HG03442 (cell line): ENCODE measurements at regions not wholly inside any gene's neighbourhood (a gene's known extent, or its start where the extent isn't known, plus 50 kb on each side); places are given as distances from the start of the nearest gene placed in this dataset.
A peak's percentile ranks its signal among the peaks of the same experiment; 100 is the strongest.

Source experiments
- ATAC-seq: cut with Tn5 transposase; IDR thresholded peaks from one replicate; pipeline ENCODE4 v1.9.1; 2021; ENCODE audit warnings: mild to moderate bottlenecking, moderate library complexity; ENCODE audit not compliant: unreplicated experiment

DNA sequence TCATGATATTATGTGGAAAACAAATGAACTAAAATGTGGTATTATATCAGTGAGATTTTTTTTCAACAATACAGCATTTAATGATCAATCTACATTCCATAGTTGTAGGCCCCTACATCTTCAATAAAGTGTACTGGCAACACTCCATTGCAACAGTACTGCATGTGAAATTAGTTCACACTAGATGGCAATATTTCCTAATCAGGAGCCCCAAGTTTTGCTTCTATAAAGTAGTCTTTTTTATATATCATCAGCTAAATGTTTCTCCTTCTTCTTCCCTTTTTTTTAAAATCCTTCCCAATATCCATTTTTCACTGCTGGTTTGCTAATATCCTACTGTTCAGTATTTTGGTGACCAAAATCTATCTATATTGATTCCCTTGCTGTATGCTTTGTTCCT lies 528.3 kb upstream of the ATXN8OS start:
- no peak for ATAC-seq

DNA sequence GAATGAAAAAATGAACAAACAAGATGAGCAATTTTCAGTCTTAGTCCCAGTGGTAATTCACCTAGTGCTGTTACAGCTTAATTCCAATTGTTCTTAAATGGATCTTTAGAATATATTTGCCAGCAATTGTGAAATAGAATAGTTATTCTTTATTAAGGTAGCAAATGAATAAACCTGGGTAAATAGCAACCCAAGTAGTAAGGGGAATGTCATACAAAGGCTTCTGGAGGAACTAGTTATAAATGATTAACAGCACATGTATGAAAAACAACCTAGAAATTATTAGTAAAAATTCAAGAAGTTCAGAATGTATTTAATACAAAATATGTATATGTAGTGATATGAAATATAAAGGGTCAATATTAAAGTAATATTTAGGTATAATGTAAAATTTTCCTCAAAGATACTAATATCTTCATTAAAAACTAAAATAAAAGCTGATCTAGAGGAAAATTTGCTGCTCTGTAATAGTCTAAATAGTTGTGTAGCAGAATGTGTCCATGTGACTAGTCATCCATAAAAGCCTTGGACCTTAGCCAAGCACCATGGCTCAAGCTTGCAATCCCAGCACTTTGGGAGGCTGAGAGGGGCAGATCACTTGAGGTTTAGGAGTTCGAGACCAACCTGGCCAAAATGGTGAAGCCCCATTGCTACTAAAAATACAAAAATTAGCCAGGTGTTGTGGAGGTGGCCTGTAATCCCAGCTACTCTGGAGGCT lies 535.9 kb upstream of the ATXN8OS start:
- ATAC-seq, result no peak

DNA sequence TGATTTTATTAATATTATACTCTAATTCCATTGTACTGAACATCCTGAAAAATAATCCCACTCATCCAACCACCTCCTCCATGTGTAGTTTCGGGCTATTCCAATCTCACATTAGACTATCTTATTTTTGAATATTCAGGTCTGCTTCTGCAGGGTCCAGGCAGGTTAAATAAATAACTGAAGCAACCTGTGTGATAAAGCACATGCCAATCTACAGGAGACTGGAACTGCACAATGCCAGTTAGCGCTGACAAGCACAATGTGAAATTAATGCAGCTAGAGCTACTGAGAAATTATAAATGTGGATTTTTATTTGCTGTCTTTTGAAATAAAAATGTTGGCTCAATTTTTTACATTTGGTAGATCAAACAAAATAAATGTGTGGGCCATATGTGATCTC lies 540.1 kb upstream of the ATXN8OS start:
- ATAC-seq, result no peak

DNA sequence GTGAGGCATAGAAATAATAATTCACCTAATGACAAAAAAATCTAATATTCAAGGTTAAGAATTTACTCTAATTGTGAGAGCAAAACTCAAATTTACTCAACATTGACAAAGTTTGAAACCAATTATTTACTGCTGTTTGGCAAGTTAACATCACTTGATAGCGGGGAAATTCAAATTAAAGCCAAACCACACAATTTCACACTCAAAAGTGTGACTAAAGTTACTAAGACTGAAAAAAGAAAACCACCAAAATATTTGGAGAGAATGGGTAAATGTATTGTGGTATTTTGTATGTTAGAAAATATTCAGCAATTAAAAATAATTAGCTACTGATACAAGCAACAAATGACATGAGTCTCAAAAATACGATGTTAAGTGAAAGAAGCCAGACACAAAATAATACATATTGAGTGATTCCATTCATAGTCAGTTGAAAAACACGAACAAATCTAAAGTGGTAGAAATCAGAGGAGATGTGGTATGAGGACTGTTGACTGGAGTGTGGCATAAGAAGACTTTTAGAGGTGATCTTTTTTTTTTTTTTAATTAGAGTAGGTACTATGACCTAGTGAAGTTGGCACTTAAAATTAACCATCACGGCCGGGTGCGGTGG lies 541.4 kb upstream of the ATXN8OS start:
- ATAC-seq, result no peak

DNA sequence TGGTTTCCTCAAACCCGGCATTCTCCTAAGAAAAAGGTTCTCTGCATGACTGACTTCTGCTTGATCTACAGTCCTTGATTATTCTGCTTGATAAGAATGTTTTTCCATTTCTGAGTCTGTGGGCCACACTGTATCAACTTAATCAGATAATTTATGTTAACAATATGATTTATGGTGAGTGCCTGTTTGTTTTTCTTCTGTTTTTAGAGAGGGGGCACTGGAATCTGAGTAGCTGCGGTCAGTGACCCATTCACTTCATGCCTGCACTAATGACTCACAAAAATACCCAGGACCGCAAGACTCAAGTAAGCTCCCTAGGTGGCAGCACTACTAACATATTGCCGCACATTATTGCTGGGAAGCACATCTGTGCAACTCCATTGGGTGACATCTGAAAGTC lies 542.3 kb upstream of the ATXN8OS start:
- peak; percentile 78 for ATAC-seq

DNA sequence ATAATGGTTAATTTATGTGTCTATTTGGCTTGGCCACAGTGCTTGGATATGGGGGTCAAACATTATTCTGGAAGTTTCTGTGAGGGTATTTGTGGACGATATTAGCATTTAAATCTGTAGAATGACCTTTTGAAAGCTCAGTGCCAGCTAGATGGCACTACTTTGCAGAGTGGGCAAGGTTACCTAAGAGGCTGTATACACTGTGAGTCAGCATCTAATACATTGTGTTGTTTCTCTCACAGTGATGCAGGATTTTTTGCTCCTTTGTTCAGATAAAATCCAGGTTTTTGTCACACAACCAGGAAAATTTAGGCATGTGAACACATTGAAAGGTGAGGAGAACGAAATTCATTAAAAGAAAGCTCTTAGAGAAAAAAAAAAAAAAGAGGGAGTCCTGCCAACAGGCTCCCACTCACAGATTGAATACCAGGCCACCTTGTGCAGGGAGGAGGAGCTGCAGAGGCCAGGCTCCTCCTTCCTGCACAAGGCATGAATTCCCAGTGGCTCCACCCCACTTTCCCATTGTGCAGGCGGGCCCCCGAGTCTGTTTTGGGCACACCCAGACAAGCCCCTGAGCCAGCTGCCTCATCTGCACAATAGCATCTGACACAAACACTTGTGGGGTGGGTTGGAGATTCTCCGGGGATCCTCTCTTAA lies 551.0 kb upstream of the ATXN8OS start:
- no peak for ATAC-seq

DNA sequence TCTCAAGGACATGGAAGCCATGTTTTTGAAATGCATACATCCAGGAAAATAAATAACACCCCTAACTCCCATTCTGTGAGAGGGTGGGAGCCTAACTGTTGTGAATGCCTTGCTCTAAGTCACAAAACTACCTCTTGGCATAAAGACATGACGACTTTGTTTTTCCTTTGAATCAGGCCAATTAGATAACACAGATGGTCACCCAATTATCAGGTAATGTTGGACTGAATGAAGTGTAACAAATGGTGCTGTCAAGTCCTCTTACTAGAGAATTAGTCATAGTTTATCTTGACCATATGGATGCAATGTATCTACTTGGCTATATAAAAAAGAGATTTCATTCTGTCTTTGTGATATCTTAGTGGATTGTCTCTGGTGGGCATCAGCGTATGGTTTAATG lies 553.6 kb upstream of the ATXN8OS start:
- no peak for ATAC-seq

DNA sequence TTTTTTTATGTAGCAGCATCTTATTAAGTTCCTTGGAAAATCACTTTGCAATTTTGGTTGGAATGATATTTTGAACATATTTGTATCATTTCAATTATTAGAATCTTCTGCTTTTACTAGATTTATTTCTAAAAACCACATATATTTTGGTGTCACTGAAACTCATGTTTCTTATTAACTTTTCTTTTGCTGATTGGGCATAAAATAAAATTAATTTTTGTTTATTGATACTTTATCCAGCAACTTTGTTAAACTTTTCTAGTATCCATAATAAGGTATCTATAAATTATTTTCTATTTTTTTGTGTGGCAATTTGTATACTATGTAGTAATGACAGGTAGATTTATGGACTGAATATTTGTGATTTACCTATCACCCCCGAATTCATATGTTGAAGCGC lies 556.4 kb upstream of the ATXN8OS start:
- ATAC-seq, result no peak

DNA sequence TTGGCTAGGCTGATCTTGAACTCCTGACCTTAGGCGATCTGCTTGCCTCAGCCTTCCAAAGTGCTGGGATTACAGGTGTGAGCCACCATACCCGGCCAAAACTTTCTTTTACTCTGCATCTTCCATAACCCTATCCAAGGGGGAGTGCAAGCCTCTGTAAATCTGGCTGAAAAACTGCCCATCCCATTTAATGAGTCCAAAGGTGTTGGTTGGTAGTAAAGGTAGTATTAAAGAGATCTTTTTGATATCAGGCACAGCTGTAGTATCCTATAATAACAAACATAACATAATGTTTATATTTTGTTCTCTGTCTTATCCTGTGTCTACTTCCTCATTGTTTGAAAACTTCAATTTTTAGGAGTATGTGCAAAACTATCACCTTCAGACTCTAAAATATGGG lies 559.8 kb upstream of the ATXN8OS start:
- ATAC-seq, result no peak

DNA sequence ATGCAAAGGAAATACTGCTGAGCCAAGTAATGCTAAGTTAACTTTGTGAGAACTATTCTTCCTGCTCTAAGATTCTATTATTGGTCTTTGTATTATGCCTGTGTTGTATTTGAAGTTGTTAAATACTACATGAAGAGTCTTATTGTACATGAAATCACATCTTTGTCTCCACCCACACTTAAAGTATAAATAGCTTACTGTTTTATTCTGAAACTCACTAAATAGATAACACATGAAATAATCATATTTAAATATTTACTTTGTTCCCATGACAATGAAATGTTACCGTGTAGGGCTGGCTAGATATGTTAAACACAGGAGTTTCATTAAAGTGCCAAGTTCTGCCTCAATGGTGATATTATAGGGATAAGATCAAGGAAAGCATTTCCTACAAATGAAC lies 562.1 kb upstream of the ATXN8OS start:
- ATAC-seq, result no peak

DNA sequence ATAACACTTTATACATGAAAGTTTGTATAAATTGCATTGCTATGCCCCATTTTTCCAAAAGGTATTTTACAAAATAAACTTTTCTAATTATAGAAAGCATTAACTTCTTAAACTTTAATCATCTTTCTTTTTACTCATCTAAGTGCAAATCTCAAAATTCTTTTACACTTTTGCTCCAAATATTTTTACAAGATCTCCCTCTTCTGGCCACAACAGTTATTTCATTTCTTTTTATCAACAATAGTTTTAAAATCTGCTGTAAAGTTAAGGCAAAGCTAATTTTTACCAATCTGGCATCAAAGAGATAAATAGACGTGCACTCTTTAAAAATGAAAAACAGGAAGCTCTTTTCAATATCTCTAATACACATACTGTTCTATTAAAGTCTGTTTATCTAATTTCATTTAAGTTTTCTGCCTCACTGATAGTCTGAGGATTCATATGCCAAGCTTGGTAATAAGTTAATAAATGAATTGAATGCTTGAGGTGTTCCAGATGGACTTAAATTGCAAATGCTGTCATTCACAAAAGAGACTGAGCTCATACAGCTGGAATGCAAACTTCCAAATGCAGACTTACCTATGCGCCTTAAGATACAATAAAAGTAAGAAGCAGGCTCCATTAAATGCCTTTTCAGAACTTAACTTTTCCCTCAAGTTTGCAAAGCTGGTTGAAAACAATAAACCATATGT lies 583.0 kb upstream of the ATXN8OS start:
- no peak for ATAC-seq

DNA sequence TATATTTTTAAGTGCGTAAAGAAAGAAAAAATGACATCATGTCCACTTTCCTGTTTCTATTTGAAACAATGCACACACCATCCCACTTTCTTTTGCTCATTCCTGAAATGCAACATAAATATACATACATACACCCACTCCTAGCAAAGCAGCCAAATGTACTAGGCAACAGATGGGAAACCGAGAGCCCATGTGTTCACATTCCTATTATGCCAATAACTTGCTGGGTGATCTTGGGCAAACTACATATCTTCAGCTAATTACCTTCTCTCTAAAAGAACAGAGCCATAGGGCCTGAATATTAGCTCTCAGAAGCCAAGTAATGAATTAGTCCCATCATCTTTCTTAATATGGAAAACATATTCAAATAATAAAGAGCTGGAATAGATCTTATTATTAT lies 610.6 kb upstream of the ATXN8OS start:
- no peak for ATAC-seq

DNA sequence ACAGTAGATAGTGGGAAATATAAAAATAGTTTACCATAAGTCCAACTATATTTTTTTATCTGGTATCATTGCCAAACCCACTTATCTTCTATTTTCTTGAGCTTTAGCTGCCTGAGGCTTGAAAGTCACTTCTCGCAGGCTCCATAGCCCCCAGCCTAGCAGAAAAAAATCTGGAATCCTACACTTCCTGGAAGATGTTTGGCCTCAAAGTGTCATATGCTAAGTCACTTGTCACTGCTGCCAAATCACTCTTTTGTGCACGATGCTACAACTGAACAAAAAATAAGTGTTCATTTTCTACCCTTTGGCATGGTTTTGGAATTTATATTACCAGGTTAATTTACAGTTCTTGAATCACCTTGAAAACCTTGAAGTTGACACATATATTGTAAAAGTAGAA lies 612.5 kb upstream of the ATXN8OS start:
- no peak for ATAC-seq

DNA sequence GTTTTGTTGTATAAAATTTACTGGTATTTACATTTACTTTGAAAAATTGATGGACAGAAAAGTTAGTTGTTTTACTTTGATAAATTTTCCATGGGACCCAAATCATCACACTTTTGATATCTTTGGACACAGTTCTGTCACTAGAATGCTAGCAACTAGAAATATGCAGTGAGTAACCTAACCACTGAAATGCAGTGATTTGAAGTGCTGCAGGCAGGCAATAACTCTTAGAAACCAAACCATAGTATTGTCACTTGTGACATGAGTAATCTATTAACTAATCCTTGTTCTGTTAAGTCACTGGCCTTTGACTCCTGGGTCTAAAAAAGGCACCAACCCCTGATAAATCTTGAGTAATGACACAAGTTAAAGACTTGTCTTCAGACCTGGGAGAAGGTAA lies 620.0 kb upstream of the ATXN8OS start:
- ATAC-seq, result no peak

DNA sequence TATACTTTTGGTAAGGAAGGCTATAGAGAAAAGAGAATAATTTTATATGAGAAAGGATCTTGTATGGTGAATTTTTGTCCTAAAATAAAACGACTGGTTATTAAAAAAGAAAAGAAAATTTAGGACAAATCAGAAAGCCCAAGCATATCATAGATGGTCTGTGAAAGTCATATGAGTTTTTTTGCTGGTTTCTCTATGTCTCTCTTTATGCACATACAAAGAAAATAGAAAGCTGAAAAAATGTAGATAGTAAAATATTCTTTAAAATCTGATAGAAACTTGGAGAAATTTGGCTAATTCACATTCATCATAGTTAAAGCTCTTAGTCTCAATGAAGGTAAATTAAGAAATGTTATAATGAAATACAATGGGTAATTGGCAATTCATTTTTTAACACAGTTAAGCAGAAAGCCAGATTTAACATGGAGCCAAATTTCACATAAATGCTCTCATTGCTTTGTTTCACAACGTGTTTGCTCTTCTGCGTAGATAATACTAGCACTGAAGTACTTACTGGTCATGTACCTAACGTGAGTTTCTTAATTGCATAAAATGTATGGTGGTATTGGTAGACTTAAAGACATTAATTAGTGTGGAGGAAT lies 621.5 kb upstream of the ATXN8OS start:
- no peak for ATAC-seq

DNA sequence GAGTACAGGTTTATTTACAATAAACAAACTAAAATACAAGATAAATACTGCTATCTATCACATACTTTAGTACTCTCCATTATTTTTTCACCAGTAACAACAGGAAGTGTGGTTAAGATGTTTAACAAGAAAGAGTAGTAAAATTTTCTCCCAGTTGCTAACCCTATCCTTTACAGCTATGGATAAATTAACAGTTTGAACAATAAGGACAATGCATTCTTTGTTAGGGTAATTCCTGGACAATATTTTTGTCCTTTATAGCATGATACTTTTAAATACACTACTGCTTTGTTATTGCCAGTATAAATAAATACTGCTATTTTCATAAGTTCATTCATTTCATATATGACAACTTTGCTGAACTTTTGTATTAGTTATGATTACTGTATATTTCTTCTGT lies 630.2 kb upstream of the ATXN8OS start:
- no peak for ATAC-seq

DNA sequence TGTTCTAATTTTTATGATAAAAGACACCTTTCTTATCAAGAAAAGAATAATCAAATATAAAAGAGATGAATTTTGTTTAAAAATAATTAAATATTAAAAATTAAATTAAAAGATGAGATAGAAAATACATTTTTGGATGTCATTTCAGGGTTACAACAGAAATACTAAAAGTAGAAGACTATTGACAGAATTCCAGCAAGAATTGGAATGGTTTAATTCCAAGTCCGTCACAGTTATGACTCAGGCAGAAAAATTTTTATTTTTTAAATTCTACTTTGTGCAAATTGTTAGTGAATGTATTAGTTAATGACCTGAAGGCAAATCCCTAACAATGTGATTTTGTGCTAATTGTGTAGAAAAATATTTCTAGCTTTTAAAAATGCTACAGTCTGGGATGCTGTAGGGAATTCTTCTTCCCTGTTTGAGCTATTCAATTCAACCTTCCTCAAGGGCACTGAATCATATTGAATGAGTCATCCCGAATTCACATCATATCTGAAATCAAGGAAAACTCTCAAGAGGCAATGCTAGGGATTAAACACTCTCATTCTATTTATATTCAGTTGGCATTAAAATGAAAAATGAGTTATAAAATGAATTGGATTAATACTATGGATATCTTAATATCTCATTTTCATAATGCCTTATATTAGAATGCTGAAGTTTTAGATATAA lies 633.5 kb upstream of the ATXN8OS start:
- no peak for ATAC-seq

DNA sequence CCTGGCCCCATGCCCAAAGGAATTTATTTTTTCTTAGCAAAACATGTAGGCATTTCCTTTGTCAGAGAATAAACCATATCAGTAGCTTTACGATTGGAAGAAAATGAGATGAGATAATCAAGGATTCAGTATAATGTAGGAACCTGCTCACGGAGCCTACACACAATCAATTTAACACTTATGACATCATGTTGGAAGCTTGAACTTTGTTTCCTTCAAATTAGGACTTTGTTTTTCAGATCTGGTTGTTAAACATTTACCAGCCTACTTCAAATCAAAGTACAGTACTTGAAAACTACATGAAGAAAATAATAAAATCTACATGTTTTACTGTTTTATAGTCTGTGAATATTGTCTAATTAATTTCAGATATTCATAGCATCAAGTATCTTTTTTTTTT lies 639.0 kb upstream of the ATXN8OS start:
- ATAC-seq, result no peak

DNA sequence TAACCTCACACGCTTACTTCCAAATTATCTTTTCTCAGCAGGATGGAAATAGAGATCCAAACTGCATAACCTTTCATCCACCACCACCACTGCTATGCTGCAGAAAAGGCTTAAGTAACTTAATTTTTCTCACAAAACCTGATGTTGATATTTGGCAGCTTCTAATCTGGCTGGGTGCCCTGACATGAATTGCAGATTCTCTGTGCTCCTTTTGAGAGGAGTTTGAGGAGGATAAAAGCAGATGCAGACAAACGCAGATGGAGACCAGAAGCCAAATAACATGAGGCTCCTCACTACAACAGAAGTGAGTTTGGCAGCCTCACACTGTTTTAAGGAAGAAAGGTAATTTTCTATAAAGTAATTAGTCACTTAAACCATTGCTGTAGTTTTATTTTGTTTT lies 646.2 kb upstream of the ATXN8OS start:
- no peak for ATAC-seq

DNA sequence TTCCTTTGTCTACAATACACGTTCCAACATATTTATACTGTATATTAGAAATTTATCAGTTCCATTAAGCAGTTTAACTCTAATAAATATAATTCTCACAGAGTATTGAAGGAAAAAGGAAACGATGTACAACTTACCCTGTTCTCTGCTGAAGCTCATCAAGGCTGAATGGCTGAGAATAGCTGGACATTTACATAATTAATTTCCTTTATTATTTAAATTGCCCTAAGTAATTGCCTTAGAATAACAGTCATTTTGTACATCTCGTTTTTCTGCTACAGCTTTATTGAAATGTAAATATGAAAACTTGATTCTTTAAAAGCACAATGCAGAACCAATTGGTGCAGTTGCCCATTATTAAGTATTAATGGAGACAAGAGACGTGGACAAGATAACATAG lies 648.3 kb upstream of the ATXN8OS start:
- ATAC-seq, result no peak

DNA sequence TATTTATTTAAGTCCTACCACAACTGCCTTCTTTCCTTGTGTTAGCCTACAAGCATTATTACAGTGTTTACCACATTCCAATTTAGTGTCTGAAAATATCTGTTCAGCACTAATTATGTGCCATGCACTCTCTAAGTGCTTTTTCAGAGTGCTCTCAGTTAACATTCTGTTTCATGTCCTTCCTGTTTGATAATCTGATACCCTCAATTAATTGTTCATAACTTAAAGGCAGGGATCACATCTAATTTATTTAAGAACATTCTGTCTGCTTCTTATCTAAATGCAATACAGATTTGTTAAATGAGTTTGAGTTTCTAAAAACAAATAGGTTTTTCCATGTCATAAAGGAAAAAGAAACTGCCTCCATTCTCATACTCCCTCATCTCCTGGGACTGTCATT lies 649.6 kb upstream of the ATXN8OS start:
- no peak for ATAC-seq
